ENCODE measurements at regions not wholly inside any gene's neighbourhood (a gene's known extent, or its start where the extent isn't known, plus 50 kb on each side); places are given as distances from the start of the nearest gene placed in this dataset.

GRCh38 chr6:44656691-44657090, 269.2 kb downstream of the CDC5L start:
- TF ChIP-seq, protein P1, sequence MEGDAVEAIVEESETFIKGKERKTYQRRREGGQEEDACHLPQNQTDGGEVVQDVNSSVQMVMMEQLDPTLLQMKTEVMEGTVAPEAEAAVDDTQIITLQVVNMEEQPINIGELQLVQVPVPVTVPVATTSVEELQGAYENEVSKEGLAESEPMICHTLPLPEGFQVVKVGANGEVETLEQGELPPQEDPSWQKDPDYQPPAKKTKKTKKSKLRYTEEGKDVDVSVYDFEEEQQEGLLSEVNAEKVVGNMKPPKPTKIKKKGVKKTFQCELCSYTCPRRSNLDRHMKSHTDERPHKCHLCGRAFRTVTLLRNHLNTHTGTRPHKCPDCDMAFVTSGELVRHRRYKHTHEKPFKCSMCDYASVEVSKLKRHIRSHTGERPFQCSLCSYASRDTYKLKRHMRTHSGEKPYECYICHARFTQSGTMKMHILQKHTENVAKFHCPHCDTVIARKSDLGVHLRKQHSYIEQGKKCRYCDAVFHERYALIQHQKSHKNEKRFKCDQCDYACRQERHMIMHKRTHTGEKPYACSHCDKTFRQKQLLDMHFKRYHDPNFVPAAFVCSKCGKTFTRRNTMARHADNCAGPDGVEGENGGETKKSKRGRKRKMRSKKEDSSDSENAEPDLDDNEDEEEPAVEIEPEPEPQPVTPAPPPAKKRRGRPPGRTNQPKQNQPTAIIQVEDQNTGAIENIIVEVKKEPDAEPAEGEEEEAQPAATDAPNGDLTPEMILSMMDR (IDR thresholded peaks at IDR 0.05): no peak
- TF ChIP-seq POLR2AphosphoS5 (IDR thresholded peaks at IDR 0.05; ENCODE audit: low read depth, low read length) (no peak), EZH2phosphoT487 (IDR thresholded peaks at IDR 0.05; ENCODE audit: borderline replicate concordance, low read depth) (no peak), MAX (IDR thresholded peaks at IDR 0.05; ENCODE audit: low read depth) (no peak), FOSL2 (IDR thresholded peaks at IDR 0.05; ENCODE audit: borderline replicate concordance, low read depth) (no peak), MXI1 (IDR thresholded peaks at IDR 0.05; ENCODE audit: low read depth, low read length) (no peak), JUND (IDR thresholded peaks at IDR 0.05) (no peak), SIN3A (IDR thresholded peaks at IDR 0.05; ENCODE audit: borderline replicate concordance, low read depth, low read length) (no peak), CHD2 (IDR thresholded peaks at IDR 0.05; ENCODE audit: low read length, partially characterized antibody) (no peak), EP300 (IDR thresholded peaks at IDR 0.05; ENCODE audit: borderline replicate concordance in 1 of 2, low read depth in 1 of 2, low read length in 1 of 2) (no peak)
- TF ChIP-seq, protein P2, sequence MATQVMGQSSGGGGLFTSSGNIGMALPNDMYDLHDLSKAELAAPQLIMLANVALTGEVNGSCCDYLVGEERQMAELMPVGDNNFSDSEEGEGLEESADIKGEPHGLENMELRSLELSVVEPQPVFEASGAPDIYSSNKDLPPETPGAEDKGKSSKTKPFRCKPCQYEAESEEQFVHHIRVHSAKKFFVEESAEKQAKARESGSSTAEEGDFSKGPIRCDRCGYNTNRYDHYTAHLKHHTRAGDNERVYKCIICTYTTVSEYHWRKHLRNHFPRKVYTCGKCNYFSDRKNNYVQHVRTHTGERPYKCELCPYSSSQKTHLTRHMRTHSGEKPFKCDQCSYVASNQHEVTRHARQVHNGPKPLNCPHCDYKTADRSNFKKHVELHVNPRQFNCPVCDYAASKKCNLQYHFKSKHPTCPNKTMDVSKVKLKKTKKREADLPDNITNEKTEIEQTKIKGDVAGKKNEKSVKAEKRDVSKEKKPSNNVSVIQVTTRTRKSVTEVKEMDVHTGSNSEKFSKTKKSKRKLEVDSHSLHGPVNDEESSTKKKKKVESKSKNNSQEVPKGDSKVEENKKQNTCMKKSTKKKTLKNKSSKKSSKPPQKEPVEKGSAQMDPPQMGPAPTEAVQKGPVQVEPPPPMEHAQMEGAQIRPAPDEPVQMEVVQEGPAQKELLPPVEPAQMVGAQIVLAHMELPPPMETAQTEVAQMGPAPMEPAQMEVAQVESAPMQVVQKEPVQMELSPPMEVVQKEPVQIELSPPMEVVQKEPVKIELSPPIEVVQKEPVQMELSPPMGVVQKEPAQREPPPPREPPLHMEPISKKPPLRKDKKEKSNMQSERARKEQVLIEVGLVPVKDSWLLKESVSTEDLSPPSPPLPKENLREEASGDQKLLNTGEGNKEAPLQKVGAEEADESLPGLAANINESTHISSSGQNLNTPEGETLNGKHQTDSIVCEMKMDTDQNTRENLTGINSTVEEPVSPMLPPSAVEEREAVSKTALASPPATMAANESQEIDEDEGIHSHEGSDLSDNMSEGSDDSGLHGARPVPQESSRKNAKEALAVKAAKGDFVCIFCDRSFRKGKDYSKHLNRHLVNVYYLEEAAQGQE (IDR thresholded peaks at IDR 0.05; ENCODE audit: low read depth, low read length): no peak
- TF ChIP-seq, protein P3, sequence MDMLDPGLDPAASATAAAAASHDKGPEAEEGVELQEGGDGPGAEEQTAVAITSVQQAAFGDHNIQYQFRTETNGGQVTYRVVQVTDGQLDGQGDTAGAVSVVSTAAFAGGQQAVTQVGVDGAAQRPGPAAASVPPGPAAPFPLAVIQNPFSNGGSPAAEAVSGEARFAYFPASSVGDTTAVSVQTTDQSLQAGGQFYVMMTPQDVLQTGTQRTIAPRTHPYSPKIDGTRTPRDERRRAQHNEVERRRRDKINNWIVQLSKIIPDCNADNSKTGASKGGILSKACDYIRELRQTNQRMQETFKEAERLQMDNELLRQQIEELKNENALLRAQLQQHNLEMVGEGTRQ (IDR thresholded peaks at IDR 0.05; ENCODE audit: borderline replicate concordance, low read depth, low read length): no peak

Data from SK-N-SH (cell line).